GM23338 (cell line): ENCODE measurements at regions not wholly inside any gene's neighbourhood (a gene's known extent, or its start where the extent isn't known, plus 50 kb on each side); places are given as distances from the start of the nearest gene placed in this dataset.

Experiments used
- ATAC-seq: fragments of 200-7000 bp; cut with Tn5 transposase; 3 replicates; pipeline ENCODE4 v1.9.1; 2020
- DNase-seq: peaks from one replicate; pipeline ENCODE4 v3.0.0-alpha.2; 2015; ENCODE audit warnings: low spot score
- H2AFZ ChIP-seq: fragments of 200-600 bp; sonication (generic); 2 replicates; pipeline ENCODE4 v1.8.0; 2016; ENCODE audit warnings: antibody characterized with exemption, mild to moderate bottlenecking, moderate library complexity
- H3F3A ChIP-seq: fragments of 200-600 bp; sonication (generic); replicated peaks from 2 replicates; pipeline ENCODE4 v1.8.0; 2017; ENCODE audit warnings: antibody characterized with exemption, mixed run types, low read depth
- H3K27ac ChIP-seq: fragments of 200-600 bp; sonication (generic); 2 replicates; pipeline ENCODE4 v1.6.1; 2016; ENCODE audit warnings: low read depth
- H3K27me3 ChIP-seq: fragments of 200-600 bp; sonication (generic); 2 replicates; pipeline ENCODE4 v1.8.0; 2016; ENCODE audit warnings: mild to moderate bottlenecking, mixed run types, moderate library complexity; ENCODE audit not compliant: insufficient read depth
- H3K36me3 ChIP-seq: fragments of 200-600 bp; sonication (generic); 2 replicates; pipeline ENCODE4 v1.8.0; 2016; ENCODE audit warnings: mild to moderate bottlenecking; ENCODE audit not compliant: insufficient read depth
- H3K4me1 ChIP-seq: fragments of 200-600 bp; sonication (generic); 2 replicates; pipeline ENCODE4 v1.8.0; 2016; ENCODE audit warnings: mild to moderate bottlenecking, moderate library complexity; ENCODE audit not compliant: insufficient read depth
- H3K4me2 ChIP-seq: fragments of 200-600 bp; sonication (generic); 2 replicates; pipeline ENCODE4 v1.7.1; 2017; ENCODE audit warnings: mixed run types
- H3K4me3 ChIP-seq: fragments of 200-600 bp; sonication (generic); 2 replicates; pipeline ENCODE4 v1.6.1; 2016; ENCODE audit warnings: mixed run types
- H3K79me2 ChIP-seq: fragments of 200-600 bp; sonication (generic); replicated peaks from 2 replicates; pipeline ENCODE4 v1.8.0; 2017; ENCODE audit warnings: mild to moderate bottlenecking; ENCODE audit not compliant: insufficient read depth
- H3K9me2 ChIP-seq: fragments of 200-600 bp; sonication (generic); 2 replicates; pipeline ENCODE4 v1.8.0; 2017; ENCODE audit not compliant: insufficient read depth
- H4K20me1 ChIP-seq: fragments of 200-600 bp; sonication (generic); replicated peaks from 2 replicates; pipeline ENCODE4 v1.8.0; 2017; ENCODE audit warnings: mild to moderate bottlenecking; ENCODE audit not compliant: insufficient read depth
- H3K27ac Mint-ChIP-seq: 2 replicates; pipeline ENCODE4 v1.8.0; 2020; ENCODE audit warnings: inconsistent platforms, mild to moderate bottlenecking, moderate library complexity, mixed read lengths
- H3K27me3 Mint-ChIP-seq: 3 replicates; pipeline ENCODE4 v1.8.0; 2022; ENCODE audit warnings: low read depth, mild to moderate bottlenecking, moderate library complexity, mixed read lengths, inconsistent platforms; ENCODE audit not compliant: insufficient read depth, poor library complexity
- H3K36me3 Mint-ChIP-seq: 3 replicates; pipeline ENCODE4 v1.8.0; 2021; ENCODE audit warnings: low read depth, mild to moderate bottlenecking, inconsistent platforms, moderate library complexity, mixed read lengths
- H3K4me1 Mint-ChIP-seq: 3 replicates; pipeline ENCODE4 v1.8.0; 2020; ENCODE audit warnings: mild to moderate bottlenecking, inconsistent platforms, mixed read lengths
- H3K4me3 Mint-ChIP-seq: 3 replicates; pipeline ENCODE4 v1.8.0; 2021; ENCODE audit warnings: moderate library complexity, mild to moderate bottlenecking, inconsistent platforms, mixed read lengths
- H3K9me3 Mint-ChIP-seq: 3 replicates; pipeline ENCODE4 v1.8.0; 2020; ENCODE audit warnings: moderate library complexity, mild to moderate bottlenecking, inconsistent platforms, mixed read lengths
- CREB1 ChIP-seq: fragments of 250-450 bp; sonication (Bioruptor Pico); IDR thresholded peaks from 2 replicates; pipeline ENCODE4 v1.5.0; 2020; ENCODE audit warnings: low read depth, mild to moderate bottlenecking, moderate library complexity
- CTCF ChIP-seq, 2 experiments: fragments of 200-600 bp in 1 of 2; sonication (generic) in 1 of 2; conservative IDR thresholded peaks; 2 replicates each; pipeline versions ENCODE4 v1.5.1 to v1.6.1; 2016 to 2017; ENCODE audit warnings: antibody characterized with exemption in 2 of 2, low read depth in 2 of 2, mild to moderate bottlenecking in 2 of 2, moderate library complexity in 1 of 2
- ETS1 ChIP-seq: IDR thresholded peaks from 2 replicates; pipeline ENCODE4 v1.6.1; 2016; ENCODE audit warnings: antibody characterized with exemption
- EZH2 ChIP-seq: fragments of 200-600 bp; sonication (generic); IDR thresholded peaks from one replicate; pipeline ENCODE4 v1.8.0; 2017; ENCODE audit warnings: antibody characterized with exemption, mild to moderate bottlenecking, low read depth; ENCODE audit not compliant: unreplicated experiment
- EZH2phosphoT487 ChIP-seq: fragments of 200-600 bp; sonication (generic); IDR thresholded peaks from one replicate; pipeline ENCODE4 v1.8.1; 2018; ENCODE audit warnings: antibody characterized with exemption; ENCODE audit not compliant: unreplicated experiment
- JUNB ChIP-seq: IDR thresholded peaks from one replicate; pipeline ENCODE4 v1.6.1; 2016; ENCODE audit warnings: antibody characterized with exemption; ENCODE audit not compliant: unreplicated experiment
- NANOG ChIP-seq: IDR thresholded peaks from 2 replicates; pipeline ENCODE4 v1.6.1; 2016; ENCODE audit warnings: antibody characterized with exemption, borderline replicate concordance
- POLR2AphosphoS5 ChIP-seq: IDR thresholded peaks from 2 replicates; pipeline ENCODE4 v1.6.1; 2016; ENCODE audit warnings: antibody characterized with exemption, low read depth
- REST ChIP-seq: IDR thresholded peaks from one replicate; pipeline ENCODE4 v1.6.1; 2018; ENCODE audit warnings: antibody characterized with exemption; ENCODE audit not compliant: unreplicated experiment
- STAT1 ChIP-seq: IDR thresholded peaks from one replicate; pipeline ENCODE4 v1.6.1; 2016; ENCODE audit warnings: antibody characterized with exemption; ENCODE audit not compliant: unreplicated experiment
- ZNF114 ChIP-seq: fragments of 250-450 bp; sonication (Bioruptor Pico); IDR thresholded peaks from 2 replicates; pipeline ENCODE4 v1.5.0; 2020; ENCODE audit warnings: mild to moderate bottlenecking, moderate library complexity
- ZNF331 ChIP-seq: fragments of 250-450 bp; sonication (Bioruptor Pico); IDR thresholded peaks from 2 replicates; pipeline ENCODE4 v1.5.0; 2020; ENCODE audit warnings: low read depth, mild to moderate bottlenecking, moderate library complexity
- ZNF462 ChIP-seq: fragments of 250-450 bp; sonication (Bioruptor Pico); IDR thresholded peaks from 2 replicates; pipeline ENCODE4 v1.5.0; 2020; ENCODE audit warnings: mild to moderate bottlenecking, moderate library complexity

- no peak overlapping the region for H2AFZ ChIP-seq
- no peaks in the 10 kb centered on the region for H3F3A ChIP-seq
- H3K4me3 ChIP-seq: no peak overlapping the region
- Mint-ChIP-seq H3K9me3 (no peaks in the 10 kb centered on the region), H3K27ac (no peak overlapping the region), H3K4me1 (no peaks in the 10 kb centered on the region; the same call in 2 of the 3 replicates), H3K27me3 (no peaks in the 10 kb centered on the region), H3K36me3 (no peaks in the 10 kb centered on the region), H3K4me3 (no peak overlapping the region)
- H3K79me2 ChIP-seq: no peaks in the 10 kb centered on the region
- H4K20me1 ChIP-seq: no peaks in the 10 kb centered on the region
- no peaks in the 10 kb centered on the region for H3K36me3 ChIP-seq
- no peaks in the 10 kb centered on the region for H3K9me2 ChIP-seq
- H3K4me2 ChIP-seq: no peak overlapping the region
- H3K27ac ChIP-seq: no peak overlapping the region
- ATAC-seq (no peak), DNase-seq (no peak)
- no peaks in the 10 kb centered on the region for H3K4me1 ChIP-seq
- H3K27me3 ChIP-seq: no peaks in the 10 kb centered on the region
- TF ChIP-seq JUNB (no peak), CTCF (conservative IDR thresholded peaks at IDR 0.05; ENCODE audit: low read depth in 2 of 2) (no peak), EZH2phosphoT487 (no peak), ETS1 (no peak), ZNF462 (no peak), STAT1 (no peak), CREB1 (no peak), EZH2 (no peak), ZNF114 (CRISPR knock-in tag) (no peak), ZNF331 (no peak), POLR2AphosphoS5 (no peak), NANOG (no peak), REST (no peak)
Measured at GRCh38 chr3:18544146-18544545, 119.0 kb upstream of the SATB1 start.
